ENCODE measurements at regions not wholly inside any gene's neighbourhood (a gene's known extent, or its start where the extent isn't known, plus 50 kb on each side); places are given as distances from the start of the nearest gene placed in this dataset.

DNA sequence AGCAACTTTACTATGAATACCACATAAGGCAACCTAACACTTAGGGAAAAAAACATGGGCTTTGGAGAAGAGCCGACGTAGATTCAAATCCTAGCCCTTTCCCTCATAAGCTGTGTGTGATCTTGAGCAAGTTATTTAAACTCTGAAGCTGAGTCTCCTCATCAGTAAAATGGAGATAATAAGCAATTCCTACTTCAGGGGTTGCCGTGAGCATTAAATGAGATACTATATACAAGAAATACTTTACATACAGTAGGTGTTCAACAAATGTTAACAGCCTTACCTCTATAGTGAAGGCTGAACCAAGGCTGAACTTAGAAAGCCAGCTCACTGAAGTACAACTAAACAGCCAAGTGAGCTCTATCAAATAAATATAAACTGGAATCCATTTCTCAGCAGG is 146.2 kb upstream of the DKK2 start:
- TF ChIP-seq, protein P1, sequence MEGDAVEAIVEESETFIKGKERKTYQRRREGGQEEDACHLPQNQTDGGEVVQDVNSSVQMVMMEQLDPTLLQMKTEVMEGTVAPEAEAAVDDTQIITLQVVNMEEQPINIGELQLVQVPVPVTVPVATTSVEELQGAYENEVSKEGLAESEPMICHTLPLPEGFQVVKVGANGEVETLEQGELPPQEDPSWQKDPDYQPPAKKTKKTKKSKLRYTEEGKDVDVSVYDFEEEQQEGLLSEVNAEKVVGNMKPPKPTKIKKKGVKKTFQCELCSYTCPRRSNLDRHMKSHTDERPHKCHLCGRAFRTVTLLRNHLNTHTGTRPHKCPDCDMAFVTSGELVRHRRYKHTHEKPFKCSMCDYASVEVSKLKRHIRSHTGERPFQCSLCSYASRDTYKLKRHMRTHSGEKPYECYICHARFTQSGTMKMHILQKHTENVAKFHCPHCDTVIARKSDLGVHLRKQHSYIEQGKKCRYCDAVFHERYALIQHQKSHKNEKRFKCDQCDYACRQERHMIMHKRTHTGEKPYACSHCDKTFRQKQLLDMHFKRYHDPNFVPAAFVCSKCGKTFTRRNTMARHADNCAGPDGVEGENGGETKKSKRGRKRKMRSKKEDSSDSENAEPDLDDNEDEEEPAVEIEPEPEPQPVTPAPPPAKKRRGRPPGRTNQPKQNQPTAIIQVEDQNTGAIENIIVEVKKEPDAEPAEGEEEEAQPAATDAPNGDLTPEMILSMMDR (IDR thresholded peaks at IDR 0.05; ENCODE audit: low read depth, low read length, poor library complexity, severe bottlenecking), result no peak
- no peak for TF ChIP-seq EZH2phosphoT487 (IDR thresholded peaks at IDR 0.05; ENCODE audit: borderline replicate concordance, low read length)

Data from DOHH2 (cell line).